Body of pancreas (tissue), 4 donors: ENCODE measurements at regions not wholly inside any gene's neighbourhood (a gene's known extent, or its start where the extent isn't known, plus 50 kb on each side); places are given as distances from the start of the nearest gene placed in this dataset.

Experiments
- ATAC-seq: fragments of 150-250 bp; one replicate; pipeline ENCODE4 v1.9.1; 2016
- DNase-seq, 4 donors: peaks; one replicate each; pipeline ENCODE4 v3.0.0-alpha.2; 2019
- H3K27ac ChIP-seq, 4 donors: fragments of 200-600 bp; sonication (generic); 1 replicate in 3 of 4; 2 replicates in 1 of 4; pipeline versions ENCODE4 v1.5.1 to v1.6.1; 2016 to 2019; ENCODE audit warnings: mild to moderate bottlenecking in 1 of 4, mixed read lengths in 1 of 4, moderate library complexity in 1 of 4
- H3K27me3 ChIP-seq, 2 donors: fragments of 200-600 bp; sonication (generic); one replicate each; pipeline ENCODE4 v1.6.0; 2016; ENCODE audit warnings: mild to moderate bottlenecking in 1 of 2
- H3K36me3 ChIP-seq, 2 donors: fragments of 200-600 bp; sonication (generic); replicated peaks in 1 of 2; 2 replicates each; pipeline ENCODE4 v1.5.1; 2016; ENCODE audit warnings: low read depth in 2 of 2; ENCODE audit not compliant: insufficient read depth in 1 of 2
- H3K4me1 ChIP-seq: fragments of 200-600 bp; sonication (generic); one replicate; pipeline ENCODE4 v1.6.0; 2016
- H3K4me3 ChIP-seq, 2 donors: fragments of 200-600 bp; sonication (generic); 1 replicate in 1 of 2; 2 replicates in 1 of 2; pipeline ENCODE4 v1.5.1; 2016 to 2019
- H3K9me3 ChIP-seq, 3 donors: fragments of 200-600 bp; sonication (generic); 1 replicate in 2 of 3; 2 replicates in 1 of 3; pipeline ENCODE4 v1.5.1; 2016
- POLR2A ChIP-seq, 3 donors: fragments of 450-650 bp; IDR thresholded peaks; one replicate each; pipeline ENCODE4 v1.6.1; 2016; ENCODE audit warnings: antibody characterized with exemption in 3 of 3, mild to moderate bottlenecking in 2 of 3
- WGBS, 2 donors: methylation state at CpG; one replicate each; pipeline ENCODE4 v1.1.5; 2017; 5-methylcytosine and 5-hydroxymethylcytosine counted together
- intact Hi-C: fragments of 100-400 bp; cut with DNase I; formaldehyde crosslinking; loops from one replicate; pipeline ENCODE4 v1.15.1; 2023
- TF ChIP-seq, protein P1 (sequence below), 7 experiments: fragments of 450-650 bp in 4 of 7; fragments of 200-600 bp in 3 of 7; sonication (generic) in 3 of 7; IDR thresholded peaks; one replicate each; pipeline ENCODE4 v1.5.1; 2016 to 2019; ENCODE audit warnings: antibody characterized with exemption in 7 of 7

DNA sequence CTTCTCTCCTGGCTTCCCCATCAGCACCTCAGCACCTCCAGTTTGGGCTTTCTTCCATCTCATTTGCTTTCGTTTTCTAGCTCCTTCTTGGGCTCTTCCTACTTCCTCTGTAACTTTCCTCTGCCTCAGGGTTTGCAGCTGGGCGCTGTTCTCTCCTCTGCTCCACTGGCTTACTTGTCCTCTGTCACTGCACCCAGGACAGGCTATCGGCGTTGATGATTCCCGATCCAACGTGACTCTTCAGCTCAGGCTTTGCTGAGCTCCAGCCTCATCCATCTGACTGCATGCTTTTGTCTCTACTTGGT is 362.4 kb downstream of the CYRIA start:
- no peaks in the 10 kb centered on the region for H3K4me1 ChIP-seq
- no peak for DNase-seq
- TF ChIP-seq, protein P1, sequence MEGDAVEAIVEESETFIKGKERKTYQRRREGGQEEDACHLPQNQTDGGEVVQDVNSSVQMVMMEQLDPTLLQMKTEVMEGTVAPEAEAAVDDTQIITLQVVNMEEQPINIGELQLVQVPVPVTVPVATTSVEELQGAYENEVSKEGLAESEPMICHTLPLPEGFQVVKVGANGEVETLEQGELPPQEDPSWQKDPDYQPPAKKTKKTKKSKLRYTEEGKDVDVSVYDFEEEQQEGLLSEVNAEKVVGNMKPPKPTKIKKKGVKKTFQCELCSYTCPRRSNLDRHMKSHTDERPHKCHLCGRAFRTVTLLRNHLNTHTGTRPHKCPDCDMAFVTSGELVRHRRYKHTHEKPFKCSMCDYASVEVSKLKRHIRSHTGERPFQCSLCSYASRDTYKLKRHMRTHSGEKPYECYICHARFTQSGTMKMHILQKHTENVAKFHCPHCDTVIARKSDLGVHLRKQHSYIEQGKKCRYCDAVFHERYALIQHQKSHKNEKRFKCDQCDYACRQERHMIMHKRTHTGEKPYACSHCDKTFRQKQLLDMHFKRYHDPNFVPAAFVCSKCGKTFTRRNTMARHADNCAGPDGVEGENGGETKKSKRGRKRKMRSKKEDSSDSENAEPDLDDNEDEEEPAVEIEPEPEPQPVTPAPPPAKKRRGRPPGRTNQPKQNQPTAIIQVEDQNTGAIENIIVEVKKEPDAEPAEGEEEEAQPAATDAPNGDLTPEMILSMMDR (IDR thresholded peaks at IDR 0.05): no peak
- no peak for TF ChIP-seq POLR2A (IDR thresholded peaks at IDR 0.05)
- H3K9me3 ChIP-seq: no peaks in the 10 kb centered on the region
- no peak for ATAC-seq
- H3K27ac ChIP-seq: no peak overlapping the region
- no peaks in the 10 kb centered on the region for H3K36me3 ChIP-seq
- no peaks in the 10 kb centered on the region for H3K27me3 ChIP-seq
- no peak overlapping the region for H3K4me3 ChIP-seq
- WGBS, 2 donors: 48 to 58% methylated on average over 6 of the region's 6 CpGs
- intact Hi-C loops: no loop called here

DNA sequence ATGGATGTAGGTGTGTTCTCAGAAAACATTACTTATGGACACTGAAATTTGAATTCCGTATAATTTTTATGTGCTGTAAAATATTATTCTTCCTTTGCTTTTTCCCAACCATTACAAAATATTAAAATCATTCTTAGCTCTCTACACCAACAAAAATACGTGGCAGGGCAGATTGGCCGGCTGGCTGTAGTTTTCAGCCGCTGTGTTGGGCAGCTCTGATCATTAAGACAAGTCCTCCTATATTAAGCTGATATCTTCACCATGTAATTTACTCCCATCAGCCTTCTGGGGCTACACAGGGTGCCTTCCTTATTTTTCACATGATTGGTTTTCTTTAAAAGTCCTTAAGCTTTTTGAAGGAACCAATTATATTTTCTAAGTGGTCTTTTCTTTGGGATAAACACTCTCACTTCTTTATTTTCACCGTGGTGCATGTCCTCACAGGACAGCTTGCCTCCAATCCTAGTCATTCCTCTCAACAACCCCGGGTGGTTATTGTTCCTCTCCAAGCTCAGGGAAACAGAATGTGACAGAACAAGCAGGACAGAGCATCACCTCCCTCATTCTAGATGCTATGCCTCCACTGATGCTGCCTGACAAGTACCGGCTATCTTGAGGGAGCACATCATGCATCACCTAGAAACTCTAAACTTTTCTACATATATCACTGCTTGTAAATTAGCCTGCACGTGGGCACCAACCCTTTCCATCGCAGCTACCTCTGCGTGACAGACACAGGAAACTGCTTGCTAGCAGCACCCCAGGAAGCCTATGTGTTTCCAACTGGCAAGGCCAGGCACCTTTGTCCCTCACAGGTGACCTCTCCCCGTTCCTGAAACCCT is 362.3 kb downstream of the MYCN start:
- WGBS, 2 donors: 47 to 62% methylated on average over 11 of the region's 11 CpGs
- Histone ChIP-seq H3K27me3 (no peaks in the 10 kb centered on the region), H3K4me3 (no peak overlapping the region), H3K36me3 (no peaks in the 10 kb centered on the region), H3K9me3 (no peaks in the 10 kb centered on the region), H3K4me1 (no peaks in the 10 kb centered on the region), H3K27ac (no peak overlapping the region)
- intact Hi-C loops: no loop called here
- TF ChIP-seq POLR2A (IDR thresholded peaks at IDR 0.05): no peak
- TF ChIP-seq, protein P1 (IDR thresholded peaks at IDR 0.05): no peak
- no peak for ATAC-seq
- no peak for DNase-seq

DNA sequence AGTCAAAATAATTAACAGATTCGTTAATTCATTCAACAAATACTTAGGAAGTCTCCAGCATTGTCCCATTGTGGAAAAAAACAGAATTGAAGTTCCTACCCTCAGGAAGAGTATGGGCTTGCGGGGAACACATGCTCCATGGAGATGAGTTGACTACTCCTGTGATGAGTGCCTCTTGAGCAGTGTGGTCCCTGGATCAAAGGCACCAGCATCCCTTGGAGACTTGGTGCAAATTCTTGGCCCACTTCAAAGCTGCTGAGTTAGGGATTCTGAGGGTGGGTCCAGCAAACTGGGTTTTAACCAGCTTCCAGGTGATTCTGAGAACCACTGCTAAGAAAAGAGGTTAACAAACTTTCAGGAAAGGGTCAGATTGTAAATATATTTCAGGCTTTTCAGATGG is 361.6 kb downstream of the MYCN start:
- intact Hi-C loops: no loop called here
- Histone ChIP-seq H3K36me3 (no peaks in the 10 kb centered on the region), H3K27me3 (no peaks in the 10 kb centered on the region), H3K4me1 (no peaks in the 10 kb centered on the region), H3K4me3 (no peak overlapping the region), H3K9me3 (no peaks in the 10 kb centered on the region), H3K27ac (no peak overlapping the region)
- no peak for TF ChIP-seq POLR2A (IDR thresholded peaks at IDR 0.05)
- 71 to 79% methylated on average over 2 of the region's 2 CpGs for WGBS, 2 donors
- DNase-seq: no peak
- no peak for ATAC-seq

DNA sequence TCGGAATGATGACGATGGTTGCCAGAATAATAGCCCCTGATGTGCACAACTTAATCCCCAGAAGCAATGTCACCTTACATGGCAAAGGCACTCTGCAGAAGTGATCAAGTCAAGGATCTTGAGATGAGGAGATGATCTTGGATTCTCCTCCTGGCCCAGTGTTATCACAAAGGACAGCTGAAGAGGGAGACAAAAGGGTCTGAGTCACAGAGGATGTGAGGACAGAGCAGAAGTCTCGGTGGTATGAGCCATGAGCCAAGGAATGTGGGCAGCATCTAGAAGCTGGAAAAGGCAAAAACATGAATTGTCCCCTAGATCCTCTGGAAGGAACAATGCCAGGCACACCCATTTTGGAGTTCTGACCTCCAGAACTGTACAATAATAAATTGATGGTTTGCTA is 358.5 kb downstream of the MYCN start:
- DNase-seq: no peak
- no peaks in the 10 kb centered on the region for H3K9me3 ChIP-seq
- H3K27me3 ChIP-seq: no peaks in the 10 kb centered on the region
- no peaks in the 10 kb centered on the region for H3K4me1 ChIP-seq
- intact Hi-C loops: no loop called here
- no peaks in the 10 kb centered on the region for H3K36me3 ChIP-seq
- H3K4me3 ChIP-seq: no peak overlapping the region
- ATAC-seq: no peak
- TF ChIP-seq POLR2A (IDR thresholded peaks at IDR 0.05): no peak
- TF ChIP-seq, protein P1 (IDR thresholded peaks at IDR 0.05): no peak
- H3K27ac ChIP-seq: no peak overlapping the region
- 82 to 88% methylated on average over 3 of the region's 3 CpGs for WGBS, 2 donors

DNA sequence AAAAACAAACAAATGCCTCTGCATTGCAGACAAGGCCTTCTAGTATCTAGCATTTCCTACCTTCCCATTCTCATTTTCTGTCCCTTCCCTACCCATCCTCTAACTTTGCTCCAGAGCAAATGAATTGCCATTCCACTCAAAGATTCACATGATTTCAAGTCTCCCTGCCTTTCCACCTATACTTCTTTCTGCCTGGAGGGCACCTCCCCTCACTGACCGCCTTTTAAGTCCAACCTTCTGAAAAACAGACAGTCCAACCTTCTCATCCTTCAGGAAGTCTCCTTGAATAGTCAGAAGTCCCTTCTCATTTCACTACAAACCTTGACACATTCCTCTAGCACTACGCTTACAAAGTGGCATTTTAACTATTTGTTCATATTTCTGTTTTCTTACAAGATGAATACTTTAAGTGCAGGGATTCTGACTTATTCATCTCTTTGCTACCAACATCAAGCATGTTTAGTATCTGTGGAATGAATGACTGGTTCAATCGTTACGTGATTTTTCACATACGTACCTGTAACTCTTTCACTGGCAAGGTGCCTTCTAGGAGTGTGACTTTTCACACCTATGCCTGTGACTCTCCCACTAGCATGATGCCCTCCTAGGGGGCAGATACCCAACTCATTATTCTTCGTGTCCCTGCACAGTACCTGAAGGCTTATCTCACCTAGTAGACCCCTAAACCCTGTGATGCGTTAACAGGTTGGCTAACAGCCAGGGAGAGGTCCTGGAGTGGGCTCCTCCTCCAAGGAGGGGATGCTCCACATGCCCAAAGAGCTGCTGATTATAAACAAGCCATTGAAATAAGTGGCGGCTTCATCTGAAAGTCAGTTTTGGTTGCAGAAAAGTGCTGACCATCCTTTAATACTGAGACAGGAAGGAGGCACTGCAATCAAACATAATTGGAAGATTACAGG is 356.2 kb downstream of the MYCN start:
- ATAC-seq: no peak
- no peaks in the 10 kb centered on the region for H3K27me3 ChIP-seq

More for the DNA sequence above, 356.2 kb downstream of the MYCN start:
- no peaks in the 10 kb centered on the region for H3K4me1 ChIP-seq
- TF ChIP-seq, protein P1 (IDR thresholded peaks at IDR 0.05): no peak
- no peak for TF ChIP-seq POLR2A (IDR thresholded peaks at IDR 0.05)
- no peak overlapping the region for H3K4me3 ChIP-seq
- no peaks in the 10 kb centered on the region for H3K9me3 ChIP-seq
- no peaks in the 10 kb centered on the region for H3K36me3 ChIP-seq
- no peak for DNase-seq
- intact Hi-C loops: no loop called here
- no peak overlapping the region for H3K27ac ChIP-seq
- 68 to 69% methylated on average over 8 of the region's 8 CpGs for WGBS, 2 donors
